ENCODE measurements at regions not wholly inside any gene's neighbourhood (a gene's known extent, or its start where the extent isn't known, plus 50 kb on each side); places are given as distances from the start of the nearest gene placed in this dataset.

- no peak overlapping the region for H3K4me3 ChIP-seq (replicated peaks in 1 of 2; ENCODE audit: low read depth in 1 of 2, low read length in 2 of 2)
- no peak for TF ChIP-seq EZH2phosphoT487 (IDR thresholded peaks at IDR 0.05; ENCODE audit: borderline replicate concordance)
- TF ChIP-seq, protein P1, sequence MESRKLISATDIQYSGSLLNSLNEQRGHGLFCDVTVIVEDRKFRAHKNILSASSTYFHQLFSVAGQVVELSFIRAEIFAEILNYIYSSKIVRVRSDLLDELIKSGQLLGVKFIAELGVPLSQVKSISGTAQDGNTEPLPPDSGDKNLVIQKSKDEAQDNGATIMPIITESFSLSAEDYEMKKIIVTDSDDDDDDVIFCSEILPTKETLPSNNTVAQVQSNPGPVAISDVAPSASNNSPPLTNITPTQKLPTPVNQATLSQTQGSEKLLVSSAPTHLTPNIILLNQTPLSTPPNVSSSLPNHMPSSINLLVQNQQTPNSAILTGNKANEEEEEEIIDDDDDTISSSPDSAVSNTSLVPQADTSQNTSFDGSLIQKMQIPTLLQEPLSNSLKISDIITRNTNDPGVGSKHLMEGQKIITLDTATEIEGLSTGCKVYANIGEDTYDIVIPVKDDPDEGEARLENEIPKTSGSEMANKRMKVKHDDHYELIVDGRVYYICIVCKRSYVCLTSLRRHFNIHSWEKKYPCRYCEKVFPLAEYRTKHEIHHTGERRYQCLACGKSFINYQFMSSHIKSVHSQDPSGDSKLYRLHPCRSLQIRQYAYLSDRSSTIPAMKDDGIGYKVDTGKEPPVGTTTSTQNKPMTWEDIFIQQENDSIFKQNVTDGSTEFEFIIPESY (IDR thresholded peaks at IDR 0.05; ENCODE audit: extremely low read depth, insufficient replicate concordance, low read length), result no peak
- TF ChIP-seq ELF1 (IDR thresholded peaks at IDR 0.05; ENCODE audit: borderline replicate concordance, low read depth), result no peak
- TF ChIP-seq MAX (IDR thresholded peaks at IDR 0.05), result no peak
- TF ChIP-seq, protein P2, sequence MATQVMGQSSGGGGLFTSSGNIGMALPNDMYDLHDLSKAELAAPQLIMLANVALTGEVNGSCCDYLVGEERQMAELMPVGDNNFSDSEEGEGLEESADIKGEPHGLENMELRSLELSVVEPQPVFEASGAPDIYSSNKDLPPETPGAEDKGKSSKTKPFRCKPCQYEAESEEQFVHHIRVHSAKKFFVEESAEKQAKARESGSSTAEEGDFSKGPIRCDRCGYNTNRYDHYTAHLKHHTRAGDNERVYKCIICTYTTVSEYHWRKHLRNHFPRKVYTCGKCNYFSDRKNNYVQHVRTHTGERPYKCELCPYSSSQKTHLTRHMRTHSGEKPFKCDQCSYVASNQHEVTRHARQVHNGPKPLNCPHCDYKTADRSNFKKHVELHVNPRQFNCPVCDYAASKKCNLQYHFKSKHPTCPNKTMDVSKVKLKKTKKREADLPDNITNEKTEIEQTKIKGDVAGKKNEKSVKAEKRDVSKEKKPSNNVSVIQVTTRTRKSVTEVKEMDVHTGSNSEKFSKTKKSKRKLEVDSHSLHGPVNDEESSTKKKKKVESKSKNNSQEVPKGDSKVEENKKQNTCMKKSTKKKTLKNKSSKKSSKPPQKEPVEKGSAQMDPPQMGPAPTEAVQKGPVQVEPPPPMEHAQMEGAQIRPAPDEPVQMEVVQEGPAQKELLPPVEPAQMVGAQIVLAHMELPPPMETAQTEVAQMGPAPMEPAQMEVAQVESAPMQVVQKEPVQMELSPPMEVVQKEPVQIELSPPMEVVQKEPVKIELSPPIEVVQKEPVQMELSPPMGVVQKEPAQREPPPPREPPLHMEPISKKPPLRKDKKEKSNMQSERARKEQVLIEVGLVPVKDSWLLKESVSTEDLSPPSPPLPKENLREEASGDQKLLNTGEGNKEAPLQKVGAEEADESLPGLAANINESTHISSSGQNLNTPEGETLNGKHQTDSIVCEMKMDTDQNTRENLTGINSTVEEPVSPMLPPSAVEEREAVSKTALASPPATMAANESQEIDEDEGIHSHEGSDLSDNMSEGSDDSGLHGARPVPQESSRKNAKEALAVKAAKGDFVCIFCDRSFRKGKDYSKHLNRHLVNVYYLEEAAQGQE (IDR thresholded peaks at IDR 0.05; ENCODE audit: low read depth), result no peak
- TF ChIP-seq SIN3A (IDR thresholded peaks at IDR 0.05; ENCODE audit: low read depth), result no peak
- no peak for TF ChIP-seq EZH2 (IDR thresholded peaks at IDR 0.05)
- no peak for TF ChIP-seq YY1 (IDR thresholded peaks at IDR 0.05; ENCODE audit: extremely low read depth, insufficient replicate concordance, low read depth, low read length)
- TF ChIP-seq TCF7L2 (IDR thresholded peaks at IDR 0.05; ENCODE audit: borderline replicate concordance, extremely low read depth, insufficient read depth, insufficient read length), result no peak
- TF ChIP-seq SP1 (IDR thresholded peaks at IDR 0.05; ENCODE audit: low read depth), result no peak
- no peak for TF ChIP-seq POLR2AphosphoS5 (IDR thresholded peaks at IDR 0.05; ENCODE audit: low read depth, low read length)
- TF ChIP-seq EGR1 (IDR thresholded peaks at IDR 0.05; ENCODE audit: low read depth), result no peak
- no peak for TF ChIP-seq ZFX (IDR thresholded peaks at IDR 0.05)
- TF ChIP-seq JUND (IDR thresholded peaks at IDR 0.05), result no peak
- no peak for TF ChIP-seq CBX3 (IDR thresholded peaks at IDR 0.05; ENCODE audit: low read depth)
- TF ChIP-seq RAD21 (IDR thresholded peaks at IDR 0.05; ENCODE audit: low read depth), result no peak
- TF ChIP-seq POLR2A (IDR thresholded peaks at IDR 0.05; ENCODE audit: borderline replicate concordance, extremely low read depth, insufficient read depth, insufficient read length), result no peak
- TF ChIP-seq, protein P3, sequence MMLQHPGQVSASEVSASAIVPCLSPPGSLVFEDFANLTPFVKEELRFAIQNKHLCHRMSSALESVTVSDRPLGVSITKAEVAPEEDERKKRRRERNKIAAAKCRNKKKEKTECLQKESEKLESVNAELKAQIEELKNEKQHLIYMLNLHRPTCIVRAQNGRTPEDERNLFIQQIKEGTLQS (IDR thresholded peaks at IDR 0.05), result no peak
- no peaks in the 10 kb centered on the region for H4K20me1 ChIP-seq (ENCODE audit: insufficient read depth)
- ChIA-PET CTCF (no interaction called here), RAD21 (ENCODE audit: low non-redundant PET in 1 of 2, low total read pairs in 2 of 2, uncharacterized antibody in 2 of 2, unreplicated experiment in 2 of 2) (no interaction called here), POLR2A (no interaction called here)
- no peaks in the 10 kb centered on the region for H3K9me3 ChIP-seq (ENCODE audit: control insufficient read depth in 1 of 2, insufficient read depth in 1 of 2, low read depth in 1 of 2, low read length in 2 of 2)
- no peak overlapping the region for H2AFZ ChIP-seq (ENCODE audit: low read depth, low read length, poor library complexity, severe bottlenecking)
- peaks cover 36% of the 10 kb centered on the region; the same call in 1 of the 2 replicates for H3K27me3 ChIP-seq (ENCODE audit: insufficient read depth, low read length)
- no peak overlapping the region for H3K27ac ChIP-seq (ENCODE audit: low read depth, low read length)
- ATAC-seq (no peak), DNase-seq (ENCODE audit: low read depth, low spot score) (no peak)
- intact Hi-C loops (cut with micrococcal nuclease), result no loop called here
- no peaks in the 10 kb centered on the region for H3K4me1 ChIP-seq (ENCODE audit: control insufficient read depth in 1 of 2, insufficient read depth in 2 of 2, low read length in 2 of 2)
- no peak overlapping the region for H3K4me2 ChIP-seq (ENCODE audit: low read length)
- no peak overlapping the region for H3K9ac ChIP-seq (ENCODE audit: low read length)
- BruUV-seq (replicated peaks), result no TSS peak
- H3K9me2 ChIP-seq (ENCODE audit: insufficient read depth), result no peaks in the 10 kb centered on the region
- no peaks in the 10 kb centered on the region for H3K79me2 ChIP-seq (ENCODE audit: insufficient read depth, low read length)
- no peaks in the 10 kb centered on the region for H3K36me3 ChIP-seq (ENCODE audit: control insufficient read depth in 1 of 2, insufficient read depth in 2 of 2, low read length in 2 of 2)
Observed at GRCh38 chr17:79243603-79243990, 169.0 kb downstream of the ENGASE start.
